ENCODE measurements at regions not wholly inside any gene's neighbourhood (a gene's known extent, or its start where the extent isn't known, plus 50 kb on each side); places are given as distances from the start of the nearest gene placed in this dataset.

- TF ChIP-seq, protein P1, sequence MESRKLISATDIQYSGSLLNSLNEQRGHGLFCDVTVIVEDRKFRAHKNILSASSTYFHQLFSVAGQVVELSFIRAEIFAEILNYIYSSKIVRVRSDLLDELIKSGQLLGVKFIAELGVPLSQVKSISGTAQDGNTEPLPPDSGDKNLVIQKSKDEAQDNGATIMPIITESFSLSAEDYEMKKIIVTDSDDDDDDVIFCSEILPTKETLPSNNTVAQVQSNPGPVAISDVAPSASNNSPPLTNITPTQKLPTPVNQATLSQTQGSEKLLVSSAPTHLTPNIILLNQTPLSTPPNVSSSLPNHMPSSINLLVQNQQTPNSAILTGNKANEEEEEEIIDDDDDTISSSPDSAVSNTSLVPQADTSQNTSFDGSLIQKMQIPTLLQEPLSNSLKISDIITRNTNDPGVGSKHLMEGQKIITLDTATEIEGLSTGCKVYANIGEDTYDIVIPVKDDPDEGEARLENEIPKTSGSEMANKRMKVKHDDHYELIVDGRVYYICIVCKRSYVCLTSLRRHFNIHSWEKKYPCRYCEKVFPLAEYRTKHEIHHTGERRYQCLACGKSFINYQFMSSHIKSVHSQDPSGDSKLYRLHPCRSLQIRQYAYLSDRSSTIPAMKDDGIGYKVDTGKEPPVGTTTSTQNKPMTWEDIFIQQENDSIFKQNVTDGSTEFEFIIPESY (IDR thresholded peaks at IDR 0.05): no peak
- no peak for TF ChIP-seq JUND (IDR thresholded peaks at IDR 0.05)
- TF ChIP-seq RXRA (IDR thresholded peaks at IDR 0.05): no peak
- TF ChIP-seq, protein P2, sequence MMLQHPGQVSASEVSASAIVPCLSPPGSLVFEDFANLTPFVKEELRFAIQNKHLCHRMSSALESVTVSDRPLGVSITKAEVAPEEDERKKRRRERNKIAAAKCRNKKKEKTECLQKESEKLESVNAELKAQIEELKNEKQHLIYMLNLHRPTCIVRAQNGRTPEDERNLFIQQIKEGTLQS (IDR thresholded peaks at IDR 0.05): no peak
These were observed 195.4 kb downstream of the KIF26A start (continued) for GRCh38 chr14:104333646-104334423.

- peaks cover 0 to 8% (median 7%) of the 10 kb centered on the region in 4 donors for H3K9me3 ChIP-seq (ENCODE audit: control insufficient read depth in 4 of 4, low read length in 3 of 4)
- H3K27ac ChIP-seq (ENCODE audit: low read depth in 1 of 2, low read length in 2 of 2): no peak overlapping the region
- no peak overlapping the region for H3K9ac ChIP-seq (ENCODE audit: low read depth in 1 of 2, low read length in 2 of 2)
- peak; percentile 29 for DNase-seq (ENCODE audit: low spot score)
- no peak overlapping the region for H3K4me3 ChIP-seq (ENCODE audit: low read depth in 1 of 3, low read length in 3 of 3)
- TF ChIP-seq RXRA (IDR thresholded peaks at IDR 0.05) (no peak), GABPA (IDR thresholded peaks at IDR 0.05 in 1 of 2, conservative IDR thresholded peaks at IDR 0.05 in 1 of 2) (no peak), SP1 (IDR thresholded peaks at IDR 0.05) (no peak)
- TF ChIP-seq, protein P1 (IDR thresholded peaks at IDR 0.05): no peak
- WGBS: 82% methylated on average over 31 of the region's 31 CpGs
- H3K36me3 ChIP-seq (ENCODE audit: control insufficient read depth in 4 of 4, insufficient read depth in 3 of 4, low read depth in 1 of 4, low read length in 3 of 4): no peaks in the 10 kb centered on the region
- no peaks in the 10 kb centered on the region for H3K4me1 ChIP-seq (ENCODE audit: control insufficient read depth in 4 of 4, insufficient read depth in 4 of 4, low read length in 3 of 4)
- H3K27me3 ChIP-seq (ENCODE audit: control insufficient read depth in 4 of 4, insufficient read depth in 4 of 4, low read length in 3 of 4): peaks cover 0 to 4% (median 1%) of the 10 kb centered on the region in 4 donors
These were observed 196.2 kb downstream of the KIF26A start for GRCh38 chr14:104334424-104335161.

- TF ChIP-seq, protein P2 (IDR thresholded peaks at IDR 0.05): no peak
- TF ChIP-seq SP1 (IDR thresholded peaks at IDR 0.05) (no peak), NR2F2 (IDR thresholded peaks at IDR 0.05) (no peak), GABPA (IDR thresholded peaks at IDR 0.05 in 1 of 2, conservative IDR thresholded peaks at IDR 0.05 in 1 of 2) (no peak), FOXA2 (IDR thresholded peaks at IDR 0.05) (no peak), REST (IDR thresholded peaks at IDR 0.05) (no peak), TAF1 (conservative IDR thresholded peaks at IDR 0.05) (no peak), RAD21 (IDR thresholded peaks at IDR 0.05) (no peak), EGR1 (IDR thresholded peaks at IDR 0.05; ENCODE audit: low read depth in 2 of 2) (no peak), JUND (IDR thresholded peaks at IDR 0.05) (no peak), HNF4G (IDR thresholded peaks at IDR 0.05) (no peak), RXRA (IDR thresholded peaks at IDR 0.05) (no peak), HNF4A (conservative IDR thresholded peaks at IDR 0.05) (no peak)
- TF ChIP-seq, protein P3, sequence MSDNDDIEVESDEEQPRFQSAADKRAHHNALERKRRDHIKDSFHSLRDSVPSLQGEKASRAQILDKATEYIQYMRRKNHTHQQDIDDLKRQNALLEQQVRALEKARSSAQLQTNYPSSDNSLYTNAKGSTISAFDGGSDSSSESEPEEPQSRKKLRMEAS (IDR thresholded peaks at IDR 0.05): no peak
- TF ChIP-seq, protein P1 (IDR thresholded peaks at IDR 0.05): no peak
- no peaks in the 10 kb centered on the region for H3K4me1 ChIP-seq (ENCODE audit: control insufficient read depth in 4 of 4, insufficient read depth in 4 of 4, low read length in 3 of 4)
- 70% methylated on average over 4 of the region's 4 CpGs for WGBS
These were observed 196.8 kb downstream of the KIF26A start for GRCh38 chr14:104335176-104335575.

More at GRCh38 chr14:104335176-104335575, 196.8 kb downstream of the KIF26A start:
- no peak overlapping the region for H3K4me3 ChIP-seq (ENCODE audit: low read depth in 1 of 3, low read length in 3 of 3)
- no peak overlapping the region for H3K27ac ChIP-seq (ENCODE audit: low read depth in 1 of 2, low read length in 2 of 2)
- no peak for DNase-seq (ENCODE audit: low spot score)
- H3K9me3 ChIP-seq (ENCODE audit: control insufficient read depth in 4 of 4, low read length in 3 of 4): peaks cover 0 to 5% (median 5%) of the 10 kb centered on the region in 4 donors
- H3K27me3 ChIP-seq (ENCODE audit: control insufficient read depth in 4 of 4, insufficient read depth in 4 of 4, low read length in 3 of 4): peaks cover 0 to 4% (median 1%) of the 10 kb centered on the region in 4 donors
- no peaks in the 10 kb centered on the region for H3K36me3 ChIP-seq (ENCODE audit: control insufficient read depth in 4 of 4, insufficient read depth in 3 of 4, low read depth in 1 of 4, low read length in 3 of 4)
- H3K9ac ChIP-seq (ENCODE audit: low read depth in 1 of 2, low read length in 2 of 2): no peak overlapping the region
